Endothelial cell of hepatic sinusoid (primary cell): ENCODE measurements at regions not wholly inside any gene's neighbourhood (a gene's known extent, or its start where the extent isn't known, plus 50 kb on each side); places are given as distances from the start of the nearest gene placed in this dataset.
"Not testable (repeated sequence)": the region's sequence is repeated elsewhere in the genome, so short reads cannot be mapped to it uniquely, and the experiment has no call there.

Experiments
- in situ Hi-C: cut with HindIII; loops from 2 replicates; pipeline ENCODE4 v1.10.0; 2017; ENCODE audit warnings: low sequenced_read_pairs

DNA sequence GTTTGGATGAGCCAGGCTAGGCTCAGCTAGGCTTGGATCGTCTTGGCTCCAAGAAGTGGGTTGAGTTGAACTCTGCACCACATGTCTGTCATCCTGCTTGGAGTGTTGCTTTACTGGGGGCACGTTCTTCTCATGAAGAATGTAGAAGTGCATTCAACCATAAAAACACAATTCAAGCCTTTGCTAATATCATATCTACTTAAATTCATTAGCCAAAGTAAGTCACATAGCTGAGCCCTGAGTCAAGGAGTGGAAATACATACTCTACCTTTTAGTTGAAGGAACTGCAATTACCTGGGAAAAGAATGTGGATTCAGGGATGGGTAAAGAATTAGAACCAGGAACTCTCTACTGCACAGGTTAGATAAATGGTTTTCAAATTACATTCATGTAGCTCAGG, 360.4 kb upstream of the KCNH7 start:
- in situ Hi-C loops, result loop anchor here (25.0 kb wide), 1 partner anchor 863 kb away; no protein-coding TSS in a partner anchor

DNA sequence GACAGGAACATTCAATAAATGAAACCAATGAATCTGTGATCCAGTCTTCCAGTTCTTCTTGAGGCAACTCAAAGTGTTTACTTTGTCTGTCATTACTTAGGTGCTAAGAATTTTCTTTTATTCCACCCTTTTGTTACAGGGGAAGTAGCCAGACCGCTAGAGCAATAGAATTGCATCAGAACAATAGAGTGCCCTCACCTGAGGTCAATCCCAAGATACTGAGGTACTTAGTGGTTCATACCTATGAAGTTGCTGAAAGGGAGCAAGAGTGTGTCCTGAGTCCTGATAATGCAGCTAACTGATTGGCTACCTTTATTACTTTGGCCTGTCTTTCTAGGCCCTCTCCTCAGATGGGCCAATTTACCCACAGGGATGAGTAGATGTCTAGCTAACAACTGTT, 359.4 kb upstream of the KCNH7 start:
- in situ Hi-C loops, result loop anchor here (25.0 kb wide), 1 partner anchor 864 kb away; no protein-coding TSS in a partner anchor

DNA sequence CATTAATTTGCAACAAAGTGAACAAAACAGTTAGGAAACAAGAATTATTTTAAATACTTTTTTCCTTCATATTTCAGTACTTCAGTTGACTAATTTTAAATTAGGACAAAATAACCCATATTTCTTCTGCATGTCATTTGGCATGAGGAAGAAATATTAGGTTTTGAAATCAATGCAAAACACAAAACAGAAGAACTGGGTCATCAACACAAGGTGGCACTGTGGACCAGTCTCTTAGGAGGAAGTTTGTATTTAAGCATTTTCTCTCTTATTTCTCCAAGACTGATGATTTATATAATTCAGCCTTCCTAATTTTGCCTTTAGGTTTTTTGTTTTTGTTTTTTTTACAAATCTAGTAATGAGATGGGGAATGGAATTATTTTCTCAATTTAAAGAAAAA, 352.8 kb upstream of the KCNH7 start:
- in situ Hi-C loops, result loop anchor here (25.0 kb wide), 1 partner anchor 871 kb away; no protein-coding TSS in a partner anchor

DNA sequence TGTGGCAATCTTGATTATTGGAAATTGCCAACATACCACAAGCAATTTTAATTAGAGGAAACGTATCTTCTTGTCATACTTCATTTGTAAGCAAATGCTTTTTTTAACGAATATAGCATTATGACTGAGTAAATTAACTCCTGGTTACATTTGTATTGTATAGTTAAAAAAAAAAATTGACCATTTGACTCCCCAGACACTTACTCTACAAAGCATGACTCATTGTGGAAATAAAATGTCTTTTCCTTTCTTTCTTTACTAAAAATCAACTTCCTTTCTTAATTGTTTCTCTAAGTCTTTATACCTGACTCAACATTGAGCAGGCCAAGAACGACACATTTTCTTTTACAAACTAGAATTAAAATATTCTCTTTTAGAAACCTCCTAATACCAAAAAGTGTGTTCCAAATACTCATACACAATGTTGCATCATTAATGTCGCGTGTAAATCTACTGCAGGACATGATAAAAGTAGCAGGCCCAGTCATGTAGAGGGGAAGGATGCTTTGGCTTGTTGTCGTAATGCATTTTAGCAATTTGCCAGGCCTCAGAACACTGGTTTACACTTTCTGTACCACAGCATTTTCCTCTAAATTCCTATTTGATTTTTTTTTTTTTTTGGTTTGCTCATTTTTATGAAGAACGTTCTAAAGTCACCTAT, 349.6 kb upstream of the KCNH7 start:
- in situ Hi-C loops, result loop anchor here (25.0 kb wide), 1 partner anchor 874 kb away; no protein-coding TSS in a partner anchor

DNA sequence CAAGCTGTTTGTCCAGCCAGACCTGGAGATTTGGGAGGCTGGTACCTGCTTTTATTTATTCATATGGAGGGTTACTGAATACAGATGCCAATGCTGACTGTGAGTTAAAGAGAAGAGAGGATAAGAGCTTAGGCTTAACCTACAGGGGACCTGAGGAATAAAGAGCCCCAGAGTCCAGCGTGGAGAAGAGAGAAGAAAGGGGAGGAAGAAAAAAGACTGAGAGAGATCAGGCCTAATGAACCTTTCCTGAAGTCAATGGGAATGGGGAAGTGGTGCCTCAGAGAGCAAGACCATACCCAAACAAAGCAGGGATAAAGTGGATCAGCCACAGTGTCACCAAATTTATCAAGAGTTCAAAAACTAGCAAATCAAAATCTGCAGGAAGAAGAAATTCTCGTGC, 348.6 kb upstream of the KCNH7 start:
- in situ Hi-C loops, result loop anchor here (25.0 kb wide), 1 partner anchor 875 kb away; no protein-coding TSS in a partner anchor

DNA sequence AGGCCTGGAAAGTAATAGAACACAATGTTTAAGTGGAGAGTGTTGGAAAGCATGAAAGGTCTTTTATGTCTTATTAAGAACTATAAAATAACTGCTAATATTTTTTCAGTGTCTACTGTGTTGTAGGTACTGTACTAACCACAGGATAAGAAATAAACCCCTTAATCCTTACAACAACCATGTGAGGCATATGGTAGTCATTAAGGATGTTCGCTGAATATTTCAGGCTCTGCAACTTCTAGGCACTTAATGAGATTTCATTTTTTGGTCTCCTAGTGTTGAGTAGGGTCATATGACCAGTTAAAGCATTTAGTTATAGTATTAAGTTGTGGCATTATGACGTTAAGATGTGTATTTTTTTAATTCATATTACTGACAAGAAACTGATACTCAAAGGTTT, 346.6 kb upstream of the KCNH7 start:
- in situ Hi-C loops, result loop anchor here (25.0 kb wide), 1 partner anchor 877 kb away; no protein-coding TSS in a partner anchor

DNA sequence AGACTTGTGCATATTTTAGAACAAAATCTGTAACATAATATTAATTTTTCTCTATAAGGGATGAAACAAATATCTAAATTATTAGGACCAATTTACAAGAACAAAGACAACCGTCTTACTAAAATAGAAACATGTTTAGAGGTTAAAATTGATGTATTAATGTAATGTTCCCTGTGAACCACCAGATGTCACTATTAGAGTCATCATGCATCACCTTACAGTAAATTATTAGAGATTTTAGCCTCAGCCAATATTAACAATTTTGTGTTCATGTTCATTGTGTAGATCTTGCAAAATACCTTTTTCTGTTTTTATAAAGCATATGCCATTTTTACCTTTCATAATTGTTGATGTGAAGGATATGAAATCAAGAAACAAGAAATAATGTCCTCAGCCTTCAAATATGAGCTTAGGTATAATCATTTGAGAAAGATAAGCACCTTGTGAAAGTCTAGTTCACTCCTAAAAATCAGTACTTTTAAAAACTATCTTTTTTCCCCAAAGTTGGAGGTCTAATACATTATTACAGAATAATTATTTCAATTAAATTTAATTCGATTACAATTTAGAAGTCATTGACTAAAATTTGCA, 344.3 kb upstream of the KCNH7 start:
- in situ Hi-C loops, result loop anchor here (25.0 kb wide), 1 partner anchor 879 kb away; no protein-coding TSS in a partner anchor

DNA sequence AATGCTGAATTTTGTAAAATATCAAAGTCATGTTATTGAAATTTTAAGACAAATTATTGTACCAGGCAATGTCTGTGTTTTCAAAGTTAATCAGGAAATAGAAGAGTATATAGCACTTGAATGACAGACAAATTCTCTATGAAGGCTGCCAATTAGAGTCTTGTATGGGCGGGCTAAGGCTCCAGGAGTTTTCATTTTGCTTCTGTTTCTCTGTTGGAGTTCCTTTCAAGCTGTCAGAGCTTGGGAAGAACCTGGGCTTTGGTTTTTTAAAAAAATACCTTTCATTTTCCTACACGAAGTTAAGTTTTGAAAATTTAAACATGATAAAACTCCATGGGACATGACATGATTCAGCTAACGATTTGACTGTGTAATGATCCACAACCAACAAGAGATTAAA, 339.0 kb upstream of the KCNH7 start:
- in situ Hi-C loops, result loop anchor here (25.0 kb wide), 1 partner anchor 885 kb away; no protein-coding TSS in a partner anchor

DNA sequence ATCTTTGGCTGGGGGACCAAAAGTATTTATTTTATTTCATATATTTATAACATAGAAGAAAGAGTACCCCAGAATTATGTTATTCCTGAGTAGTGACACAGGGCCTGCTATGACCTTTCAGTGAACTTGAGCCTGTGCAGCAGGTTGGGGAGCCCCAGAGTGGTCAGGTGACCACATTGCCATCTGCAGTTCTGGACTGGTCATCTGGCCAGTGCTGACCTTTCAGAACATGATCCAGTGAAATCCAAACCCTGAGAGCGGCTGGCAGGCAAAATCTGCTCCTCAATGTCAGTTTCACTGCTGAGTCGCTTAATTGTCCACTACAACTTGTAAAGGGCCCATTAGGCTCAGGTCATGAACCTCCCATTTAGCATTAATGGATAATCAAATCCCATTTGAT, 336.7 kb upstream of the KCNH7 start:
- in situ Hi-C loops, result loop anchor here (25.0 kb wide), 1 partner anchor 887 kb away; no protein-coding TSS in a partner anchor

DNA sequence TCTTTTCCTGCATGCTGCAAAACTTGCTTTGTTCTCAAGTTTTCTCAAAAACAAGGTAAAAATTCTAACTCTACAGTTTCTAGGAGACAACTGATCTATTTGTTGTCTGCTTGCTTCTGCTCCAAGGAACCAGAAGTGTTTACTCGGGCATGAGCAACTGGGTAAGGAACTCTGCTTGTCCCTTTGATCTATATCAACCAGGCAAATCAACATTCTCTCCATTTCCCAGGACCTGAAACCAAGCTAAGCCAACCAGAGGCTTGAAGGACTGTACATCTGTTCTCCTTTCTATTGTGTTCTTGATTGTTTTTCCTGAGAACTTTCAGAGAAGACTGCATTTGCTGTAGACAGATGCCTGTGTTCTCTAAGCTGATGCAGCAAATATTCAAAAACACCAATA, 335.0 kb upstream of the KCNH7 start:
- in situ Hi-C loops, result no loop called here

DNA sequence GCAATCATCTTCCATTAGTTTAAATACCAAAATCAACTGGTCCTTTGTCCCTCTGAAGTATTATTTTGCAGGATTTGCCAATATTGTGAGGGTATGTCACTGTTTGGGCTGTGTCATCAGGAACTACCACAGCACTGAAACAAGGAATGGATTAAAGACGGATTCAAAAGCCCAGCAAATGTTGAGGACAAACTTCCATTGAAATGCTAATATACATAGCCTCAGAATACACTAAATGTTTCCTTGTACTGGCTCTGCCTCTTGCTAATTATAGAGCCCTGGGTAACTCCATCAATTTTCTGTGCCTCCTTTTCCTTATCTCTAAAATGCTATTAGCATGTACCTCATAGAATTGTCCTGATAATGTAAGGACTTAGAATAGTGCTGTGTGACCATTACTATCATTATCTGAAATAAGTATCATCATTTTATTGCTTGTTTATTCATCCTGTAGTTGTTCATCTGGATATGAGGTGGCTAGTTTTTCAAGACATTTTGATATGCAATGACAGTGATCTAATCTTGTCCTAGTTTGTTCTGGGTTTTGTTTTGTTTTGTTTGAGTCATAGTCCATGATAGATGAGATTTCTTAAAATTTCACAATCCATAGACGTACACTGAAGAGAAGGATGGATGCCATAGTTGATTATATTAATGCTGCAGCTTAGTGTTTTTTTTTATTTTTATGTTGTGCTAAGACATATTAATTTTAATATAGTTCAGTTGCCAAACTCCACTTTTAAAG, 333.4 kb upstream of the KCNH7 start:
- in situ Hi-C loops, result no loop called here

DNA sequence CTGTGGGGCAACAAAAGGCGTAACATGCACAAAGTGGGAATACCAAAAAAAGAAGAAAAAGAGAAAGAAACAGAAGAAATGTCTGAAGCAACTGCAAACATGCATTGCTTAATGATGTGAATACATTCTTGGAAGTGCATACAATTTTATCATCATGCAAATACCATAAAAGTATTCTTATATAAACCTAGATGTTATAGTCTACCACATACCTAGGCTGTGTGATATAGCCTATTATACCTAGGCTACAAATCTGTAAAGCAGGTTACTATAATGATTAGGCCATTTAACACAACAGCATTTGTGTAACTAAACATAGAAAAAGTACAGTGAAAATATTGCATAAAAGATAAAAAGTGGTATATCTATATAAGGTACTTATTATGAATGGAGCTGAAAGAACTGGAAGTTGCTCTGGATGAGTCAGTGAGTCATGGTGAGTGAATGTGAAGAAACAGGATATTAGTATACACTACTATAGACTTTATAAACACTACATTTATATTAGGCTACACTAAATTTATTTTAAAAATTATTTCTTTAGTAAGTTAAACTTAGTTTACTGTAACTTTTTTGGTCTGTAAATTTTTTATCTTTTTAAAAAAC, 319.4 kb upstream of the KCNH7 start:
- in situ Hi-C loops, result no loop called here

DNA sequence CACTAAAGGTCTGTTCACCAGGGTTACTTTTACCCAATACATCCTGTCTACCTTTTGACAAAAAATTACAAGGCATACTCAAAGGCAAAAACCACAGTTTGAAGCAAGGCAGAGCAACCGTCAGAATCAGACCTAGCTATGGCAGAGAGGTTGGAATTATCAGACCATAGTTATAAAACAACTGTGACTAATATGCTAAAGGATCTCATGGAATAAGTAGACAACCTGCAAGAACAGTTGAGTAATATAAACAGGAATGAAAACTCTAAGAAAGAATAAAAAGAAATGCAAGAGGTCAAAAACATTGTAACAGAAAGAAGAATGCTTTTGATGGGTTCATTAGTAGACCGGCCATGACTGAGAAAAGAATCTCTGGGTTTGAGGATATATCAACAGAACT, 318.8 kb upstream of the KCNH7 start:
- in situ Hi-C loops, result no loop called here

DNA sequence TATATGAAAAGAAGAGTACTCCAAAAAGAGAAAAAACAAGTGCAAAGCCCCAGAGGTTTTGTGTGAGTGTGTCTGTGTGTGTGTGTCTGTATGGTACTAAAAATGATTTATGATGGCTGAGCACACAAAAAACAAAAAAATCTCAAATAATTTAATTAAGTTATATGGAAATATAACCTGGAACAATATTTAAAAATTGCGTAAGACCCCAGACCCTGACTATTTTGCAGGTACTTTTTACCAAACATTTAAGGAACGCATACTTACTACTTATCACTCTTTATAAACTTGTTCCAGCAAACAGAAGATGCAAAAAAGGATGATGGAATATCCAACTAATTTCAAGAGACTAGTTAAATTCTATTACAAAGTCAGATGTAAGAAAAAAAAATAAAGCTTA, 317.4 kb upstream of the KCNH7 start:
- in situ Hi-C loops, result no loop called here

DNA sequence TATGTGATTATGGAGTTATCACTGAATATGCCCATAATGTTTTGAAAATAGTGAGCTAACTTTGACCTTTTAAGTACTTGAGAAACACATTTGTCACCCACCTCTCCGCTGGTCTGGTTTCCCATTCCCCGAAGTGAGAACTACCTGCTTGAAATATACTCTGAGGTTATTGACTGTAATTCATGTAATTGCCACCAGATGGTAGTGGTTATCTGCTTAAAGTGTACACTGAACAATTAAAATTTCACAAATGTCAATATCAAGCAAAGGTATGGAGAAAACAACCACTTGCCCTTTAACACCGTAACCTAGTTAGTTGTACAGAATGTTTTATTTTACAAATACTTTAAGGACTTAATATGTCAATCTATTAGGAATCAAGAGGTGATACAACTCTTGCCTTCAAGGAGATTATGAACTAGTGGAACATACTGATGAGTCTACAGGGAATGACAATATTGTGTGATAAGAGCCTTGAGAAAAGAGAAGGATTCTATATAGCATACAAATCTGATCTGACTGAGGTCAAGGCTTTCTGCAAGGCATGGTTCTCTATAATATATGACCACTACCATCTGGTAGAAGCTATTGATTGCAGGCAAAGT, 316.8 kb upstream of the KCNH7 start:
- in situ Hi-C loops, result no loop called here

DNA sequence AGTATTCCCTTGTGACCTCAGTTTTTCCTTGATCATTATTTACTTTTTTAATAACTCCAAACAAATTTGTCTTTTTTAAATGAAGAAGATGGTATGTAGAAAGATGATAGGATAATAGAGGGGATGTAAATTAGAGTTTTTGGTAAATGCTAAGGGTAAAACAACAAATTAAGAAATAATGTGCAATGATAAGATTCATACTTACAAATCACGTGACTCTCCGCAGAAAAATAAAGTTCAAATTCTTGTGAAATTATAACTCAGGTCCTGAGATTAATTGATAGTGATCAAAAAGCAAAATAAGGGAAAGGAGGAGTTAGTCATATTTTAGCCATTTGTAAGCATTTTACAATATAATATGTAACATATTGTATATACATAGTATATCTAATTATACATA, 304.1 kb upstream of the KCNH7 start:
- in situ Hi-C loops, result no loop called here

DNA sequence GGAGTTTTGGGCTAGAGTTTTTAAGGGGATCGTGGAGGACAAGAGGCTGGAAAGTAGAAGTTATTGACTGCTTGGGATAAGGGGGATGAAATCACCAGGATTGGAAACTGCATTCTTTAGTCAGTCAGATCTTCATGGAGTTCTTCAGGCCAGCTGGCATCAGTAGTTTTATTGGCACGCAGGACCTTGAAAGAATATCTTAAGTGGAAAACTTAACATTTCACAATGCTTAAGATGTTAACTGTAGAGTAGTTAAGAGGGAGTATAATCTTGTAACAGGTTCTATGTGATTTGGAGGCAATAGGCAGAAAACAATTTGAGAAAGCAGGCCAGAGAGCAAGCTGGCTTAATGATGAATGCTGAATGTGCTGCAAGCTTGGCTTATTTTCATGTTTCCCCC, 300.4 kb upstream of the KCNH7 start:
- in situ Hi-C loops, result no loop called here

DNA sequence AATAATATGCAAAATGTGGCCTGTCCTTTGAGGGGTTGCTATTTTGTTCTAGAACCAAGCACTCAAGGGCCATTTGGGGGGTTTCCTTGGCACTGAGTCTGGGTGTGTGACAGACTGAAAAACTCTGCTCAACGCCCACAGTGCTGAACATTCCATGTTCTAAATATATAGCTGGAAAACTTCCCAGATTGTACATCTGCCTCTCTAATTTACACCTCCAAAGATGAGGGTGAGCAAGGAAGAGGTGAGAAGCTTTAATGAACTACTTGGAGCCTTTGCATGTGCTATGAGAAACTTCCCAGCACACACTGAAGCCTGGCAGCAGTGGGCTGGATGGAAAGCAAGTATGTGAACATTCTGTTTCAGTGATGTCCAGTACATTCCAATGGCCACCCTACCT, 296.7 kb upstream of the KCNH7 start:
- in situ Hi-C loops, result no loop called here

DNA sequence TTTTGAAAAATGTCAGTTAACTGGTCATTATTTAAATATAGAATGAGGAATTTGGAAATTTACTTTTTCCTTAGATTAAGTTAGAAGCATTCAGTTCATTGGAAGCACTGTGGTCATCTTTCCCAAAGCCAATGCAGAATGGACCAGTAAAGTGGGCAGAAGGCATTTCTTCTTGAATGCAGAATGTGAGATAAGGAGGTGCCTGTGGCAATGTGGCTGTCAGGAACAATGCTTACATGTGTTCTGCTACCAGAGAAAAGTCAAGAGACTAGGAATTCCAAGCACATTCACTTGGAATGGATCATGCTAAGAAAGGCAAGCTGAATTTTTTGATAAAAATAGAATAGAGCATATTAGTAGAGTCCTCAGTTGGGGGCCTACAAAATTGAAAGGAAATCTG, 295.0 kb upstream of the KCNH7 start:
- in situ Hi-C loops, result no loop called here

DNA sequence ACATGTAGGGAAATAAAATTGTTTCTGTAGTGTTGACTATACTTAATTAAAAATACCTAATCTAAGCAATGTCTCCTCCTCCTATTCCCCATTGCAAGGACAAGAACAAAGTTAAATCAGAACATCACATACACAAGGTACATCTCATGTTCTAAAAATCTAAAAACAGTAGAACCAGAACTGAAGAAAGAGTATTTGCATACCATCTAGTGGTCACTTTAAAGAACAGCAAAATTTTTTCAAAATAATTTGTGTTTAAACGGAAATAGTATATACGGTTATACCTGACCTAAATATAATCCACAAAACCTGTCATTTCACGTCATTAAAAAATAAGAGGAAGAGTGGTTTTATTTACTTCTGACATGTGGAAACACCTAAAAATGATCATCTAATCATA, 294.3 kb upstream of the KCNH7 start:
- in situ Hi-C loops, result no loop called here

DNA sequence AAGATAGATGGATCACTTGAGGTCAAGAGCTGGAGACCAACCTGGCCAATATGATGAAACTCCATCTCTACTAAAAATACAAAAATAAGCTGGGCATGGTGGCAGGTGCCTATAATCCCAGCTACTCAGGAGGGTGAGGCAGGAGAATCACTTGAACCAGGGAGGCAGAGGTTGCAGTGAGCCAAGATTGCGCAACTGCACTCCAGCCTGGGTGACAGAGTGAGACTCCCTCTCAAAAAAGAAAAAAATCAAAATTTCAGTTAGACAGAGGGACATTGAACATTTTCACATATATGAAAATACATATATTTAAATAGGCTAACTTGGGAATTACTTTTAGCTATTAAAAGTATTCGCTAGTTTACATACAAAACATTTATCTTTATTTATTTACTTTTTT, 293.6 kb upstream of the KCNH7 start:
- in situ Hi-C loops, result not testable (repeated sequence)
